Heart right ventricle (tissue), 16 donors: ENCODE measurements at regions not wholly inside any gene's neighbourhood (a gene's known extent, or its start where the extent isn't known, plus 50 kb on each side); places are given as distances from the start of the nearest gene placed in this dataset.
"Not testable (repeated sequence)": the region's sequence is repeated elsewhere in the genome, so short reads cannot be mapped to it uniquely, and the experiment has no call there.

Source experiments
- ATAC-seq, 8 donors: fragments of 200-7000 bp; cut with Tn5 transposase; one replicate each; pipeline ENCODE4 v1.9.1; 2020; ENCODE audit warnings: mild to moderate bottlenecking in 8 of 8, moderate library complexity in 8 of 8, moderate number of reproducible peaks in 1 of 8
- DNase-seq, 2 donors: peaks; one replicate each; pipeline ENCODE4 v3.0.0-alpha.2; 2020
- H3K27ac ChIP-seq, 10 donors: fragments of 200-600 bp; sonication (generic) in 2 of 10; one replicate each; pipeline versions ENCODE4 v1.5.0 to v1.8.0; 2020 to 2022; ENCODE audit warnings: mild to moderate bottlenecking in 3 of 10
- H3K27me3 ChIP-seq, 7 donors: fragments of 200-600 bp; one replicate each; pipeline ENCODE4 v1.8.0; 2021 to 2022; ENCODE audit warnings: mild to moderate bottlenecking in 2 of 7
- H3K36me3 ChIP-seq, 9 donors: fragments of 200-600 bp; sonication (generic) in 1 of 9; one replicate each; pipeline versions ENCODE4 v1.5.0 to v1.8.0; 2020 to 2022; ENCODE audit warnings: mild to moderate bottlenecking in 2 of 9
- H3K4me1 ChIP-seq, 9 donors: fragments of 200-600 bp; sonication (generic) in 1 of 9; one replicate each; pipeline versions ENCODE4 v1.5.0 to v1.8.0; 2020 to 2022; ENCODE audit warnings: mild to moderate bottlenecking in 4 of 9
- H3K4me3 ChIP-seq, 10 donors: fragments of 200-600 bp; sonication (generic) in 2 of 10; one replicate each; pipeline versions ENCODE4 v1.5.0 to v1.8.0; 2020 to 2022; ENCODE audit warnings: mild to moderate bottlenecking in 7 of 10, moderate library complexity in 2 of 10
- H3K9me3 ChIP-seq, 11 donors: fragments of 200-600 bp in 10 of 11; sonication (generic) in 2 of 11; one replicate each; pipeline versions ENCODE4 v1.5.0 to v1.8.0; 2013 to 2022; ENCODE audit warnings: mild to moderate bottlenecking in 2 of 11, control low read depth in 1 of 11, moderate library complexity in 1 of 11
- WGBS, 2 donors: extraction: QIAGEN DNeasy Blood & Tissue Kit; methylation state at CpG; one replicate each; pipeline ENCODE4 v1.1.7; 2013; ENCODE audit warnings: inconsistent platforms in 1 of 2; 5-methylcytosine and 5-hydroxymethylcytosine counted together
- intact Hi-C, 10 donors: fragments of 100-400 bp; cut with DNase I; formaldehyde crosslinking; loops; one replicate each; pipeline versions ENCODE4 v1.11.1 to v1.14.2; 2022
- TF ChIP-seq, protein P1 (sequence below), 9 donors: fragments of 200-600 bp; sonication (generic) in 2 of 9; IDR thresholded peaks; one replicate each; pipeline versions ENCODE4 v1.5.0 to v1.8.0; 2021 to 2022; ENCODE audit warnings: antibody characterized with exemption in 9 of 9, mild to moderate bottlenecking in 5 of 9, moderate library complexity in 1 of 9
- donor health status: Arrhythmogenic right ventricular cardiomyopathy.
- donor health status: ischemic (EF 13 %, LVEDD 7.1; RV severe dilation, severe dysfunction).
- donor health status: healthy with polysubstance abuse.
- donor health status: DM: no; HTN: yes; CAD: no.
- donor health status: DM: no; HTN: no; CAD: no.
- donor health status: ischemic (EF 25% LVEDD 6.9; RV normal size, moderate dysfunction).
- donor health status: ischemic (EF 25% LVEDD 5.7; RV mildly dilated, moderate dysfunction).
- donor health status: healthy.
- donor health status: DM: yes; HTN: yes; CAD: no.
- donor health status: Ischemic cardiomyopathy.
- donor health status: ischemic (EF 35%, LVEDD 5.7; RV mildly dilated, moderate dysfunction).
- donor health status: nonischemic (EF 11% LVEDD 7.7; RV severe dilation, severe dysfunction).
- donor health status: DM: yes; HTN: yes; CAD: no.
- donor health status: PGD.
- donor health status: ischemic (EF 29% LVEDD 5.4; RV normal size, mild dysfunction).
- donor health status: nonischemic (EF 23%, LVEDD 6.1; RV moderate dilation, normal function).

DNA sequence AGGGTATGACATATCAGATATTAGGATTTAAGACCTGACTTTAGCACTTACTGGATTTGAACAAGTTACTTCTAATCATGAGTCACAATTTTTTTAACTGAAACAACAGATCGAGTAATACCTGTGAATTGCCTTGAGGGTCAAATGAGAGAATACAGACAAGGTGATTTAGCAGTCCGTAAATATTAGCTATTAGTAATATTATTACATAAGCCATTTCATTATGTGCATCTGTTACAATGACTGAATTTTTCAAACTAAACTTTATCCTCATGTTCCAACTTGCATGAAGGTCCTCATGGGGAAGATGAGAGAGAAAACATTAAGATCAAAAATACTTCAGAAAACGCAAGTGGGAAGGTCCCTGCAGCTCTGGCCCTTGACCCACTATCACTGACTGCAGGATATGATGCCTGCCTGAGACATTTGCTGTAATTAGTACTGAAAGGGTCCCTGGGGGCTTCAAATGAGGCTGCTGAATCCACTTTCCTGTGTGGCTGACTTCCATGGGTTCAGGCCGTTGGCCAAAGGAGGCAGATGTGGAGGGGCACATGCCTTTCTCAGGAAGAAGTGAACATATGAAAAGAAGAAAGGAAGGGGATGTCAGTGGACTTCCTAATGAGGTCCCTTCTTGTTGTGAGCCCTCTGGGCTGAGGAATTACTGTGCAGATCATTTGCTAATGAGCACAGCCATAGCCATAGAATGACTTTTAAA lies 441.7 kb downstream of the CDH11 start:
- WGBS, 2 donors, result 55 to 64% methylated on average over 4 of the region's 4 CpGs
- intact Hi-C loops, result no loop called here
- ATAC-seq, result no peak
- TF ChIP-seq, protein P1, sequence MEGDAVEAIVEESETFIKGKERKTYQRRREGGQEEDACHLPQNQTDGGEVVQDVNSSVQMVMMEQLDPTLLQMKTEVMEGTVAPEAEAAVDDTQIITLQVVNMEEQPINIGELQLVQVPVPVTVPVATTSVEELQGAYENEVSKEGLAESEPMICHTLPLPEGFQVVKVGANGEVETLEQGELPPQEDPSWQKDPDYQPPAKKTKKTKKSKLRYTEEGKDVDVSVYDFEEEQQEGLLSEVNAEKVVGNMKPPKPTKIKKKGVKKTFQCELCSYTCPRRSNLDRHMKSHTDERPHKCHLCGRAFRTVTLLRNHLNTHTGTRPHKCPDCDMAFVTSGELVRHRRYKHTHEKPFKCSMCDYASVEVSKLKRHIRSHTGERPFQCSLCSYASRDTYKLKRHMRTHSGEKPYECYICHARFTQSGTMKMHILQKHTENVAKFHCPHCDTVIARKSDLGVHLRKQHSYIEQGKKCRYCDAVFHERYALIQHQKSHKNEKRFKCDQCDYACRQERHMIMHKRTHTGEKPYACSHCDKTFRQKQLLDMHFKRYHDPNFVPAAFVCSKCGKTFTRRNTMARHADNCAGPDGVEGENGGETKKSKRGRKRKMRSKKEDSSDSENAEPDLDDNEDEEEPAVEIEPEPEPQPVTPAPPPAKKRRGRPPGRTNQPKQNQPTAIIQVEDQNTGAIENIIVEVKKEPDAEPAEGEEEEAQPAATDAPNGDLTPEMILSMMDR (IDR thresholded peaks at IDR 0.05), result no peak
- no peak overlapping the region for H3K27ac ChIP-seq
- no peaks in the 10 kb centered on the region for H3K4me1 ChIP-seq
- DNase-seq, result no peak
- H3K9me3 ChIP-seq, result peaks cover 0 to 16% (median 7%) of the 10 kb centered on the region in 11 donors
- no peaks in the 10 kb centered on the region for H3K27me3 ChIP-seq
- H3K36me3 ChIP-seq, result no peaks in the 10 kb centered on the region
- no peak overlapping the region for H3K4me3 ChIP-seq

DNA sequence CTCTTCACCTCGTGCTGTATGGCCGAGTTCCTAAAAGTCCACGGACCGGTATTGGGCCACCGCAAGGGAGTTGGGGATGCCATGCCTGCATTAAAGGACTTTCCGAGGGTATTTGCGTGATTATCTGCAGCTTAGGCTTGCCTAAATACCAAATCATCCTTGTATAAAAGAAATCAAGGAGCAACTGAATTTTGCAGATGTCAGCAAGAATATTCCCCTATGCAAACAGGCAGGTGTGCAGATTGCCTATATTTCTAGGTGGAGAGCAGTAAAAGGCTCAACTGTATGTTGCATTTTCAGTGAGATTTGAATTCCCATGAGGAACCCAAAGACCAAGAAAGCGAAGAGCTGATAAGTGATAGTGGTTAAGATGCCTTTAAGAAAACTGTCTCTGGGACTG lies 452.3 kb downstream of the CDH11 start:
- WGBS, 2 donors, result 91 to 96% methylated on average over 8 of the region's 8 CpGs
- peaks cover 0 to 11% (median 0%) of the 10 kb centered on the region in 11 donors for H3K9me3 ChIP-seq
- TF ChIP-seq, protein P1 (IDR thresholded peaks at IDR 0.05), result no peak

GRCh38 chr16:64667334-64667877 lies 454.5 kb downstream of the CDH11 start:
- TF ChIP-seq, protein P1 (IDR thresholded peaks at IDR 0.05), result no peak
- DNase-seq (no peak), ATAC-seq (no peak)
- peaks cover 0 to 18% (median 0%) of the 10 kb centered on the region in 11 donors for H3K9me3 ChIP-seq
- 94 to 97% methylated on average over 3 of the region's 3 CpGs for WGBS, 2 donors
- intact Hi-C loops, result no loop called here
- H3K4me3 ChIP-seq, result no peak overlapping the region
- no peak overlapping the region for H3K27ac ChIP-seq
- H3K27me3 ChIP-seq, result no peaks in the 10 kb centered on the region
- H3K36me3 ChIP-seq, result no peaks in the 10 kb centered on the region
- H3K4me1 ChIP-seq, result no peaks in the 10 kb centered on the region

More for the DNA sequence above, 452.3 kb downstream of the CDH11 start:
- no peaks in the 10 kb centered on the region for H3K27me3 ChIP-seq
- ATAC-seq (no peak), DNase-seq (no peak)
- no peak overlapping the region for H3K27ac ChIP-seq
- H3K36me3 ChIP-seq, result no peaks in the 10 kb centered on the region
- no peak overlapping the region for H3K4me3 ChIP-seq
- intact Hi-C loops, result no loop called here
- H3K4me1 ChIP-seq, result no peaks in the 10 kb centered on the region

DNA sequence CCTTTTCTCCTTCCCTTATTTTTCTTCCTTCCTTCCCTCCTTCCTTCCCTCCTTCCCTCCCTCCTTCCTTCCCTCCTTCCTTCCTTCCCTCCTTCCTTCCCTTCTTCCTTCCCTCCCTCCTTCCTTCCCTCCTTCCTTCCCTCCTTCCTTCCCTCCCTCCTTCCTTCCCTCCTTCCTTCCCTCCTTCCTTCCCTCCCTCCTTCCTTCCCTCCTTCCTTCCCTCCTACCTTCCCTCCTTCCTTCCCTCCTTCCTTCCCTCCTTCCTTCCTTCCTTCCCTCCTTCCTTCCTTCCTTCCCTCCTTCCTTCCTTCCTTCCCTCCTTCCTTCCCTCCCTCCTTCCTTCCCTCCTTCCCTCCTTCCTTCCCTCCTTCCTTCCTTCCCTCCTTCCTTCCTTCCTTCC lies 459.6 kb downstream of the CDH11 start:
- H3K27ac ChIP-seq, H3K4me1 ChIP-seq, H3K36me3 ChIP-seq, H3K27me3 ChIP-seq, DNase-seq, ATAC-seq, H3K4me3 ChIP-seq, intact Hi-C loops: not testable (repeated sequence)
- peaks cover 0 to 14% (median 0%) of the 10 kb centered on the region in 11 donors for H3K9me3 ChIP-seq

DNA sequence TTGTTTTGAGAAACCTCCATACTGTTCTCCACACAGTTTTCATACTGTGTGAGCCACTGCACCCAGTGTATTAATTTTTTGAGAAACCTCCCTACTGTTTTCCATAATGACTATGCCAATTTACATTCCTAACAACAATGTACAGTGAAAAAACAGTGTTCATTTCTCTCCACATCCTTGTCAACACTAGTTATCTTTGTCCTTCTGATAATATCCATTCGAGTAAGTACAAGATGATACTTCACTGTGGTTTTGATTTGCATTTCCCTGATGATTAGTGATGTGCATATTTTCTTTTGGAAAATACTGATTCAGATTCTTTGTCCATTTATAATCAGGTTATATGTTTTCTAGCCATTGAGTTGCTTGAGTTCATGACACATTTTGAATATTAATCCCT lies 462.0 kb downstream of the CDH11 start:
- TF ChIP-seq, protein P1 (IDR thresholded peaks at IDR 0.05), result no peak
- H3K27ac ChIP-seq, result no peak overlapping the region
- WGBS, 2 donors, result 23 to 29% methylated on average over 1 of the region's 1 CpG
- no peaks in the 10 kb centered on the region for H3K36me3 ChIP-seq
- H3K9me3 ChIP-seq, result peaks cover 0 to 14% (median 0%) of the 10 kb centered on the region in 11 donors
- no peak for DNase-seq
- ATAC-seq, result no peak
- intact Hi-C loops, result no loop called here
- H3K27me3 ChIP-seq, result no peaks in the 10 kb centered on the region
- H3K4me1 ChIP-seq, result no peaks in the 10 kb centered on the region
- no peak overlapping the region for H3K4me3 ChIP-seq
